Ishikawa (cell line): ENCODE measurements at regions not wholly inside any gene's neighbourhood (a gene's known extent, or its start where the extent isn't known, plus 50 kb on each side); places are given as distances from the start of the nearest gene placed in this dataset.

Experiments
- CEBPB ChIP-seq: IDR thresholded peaks from 2 replicates; pipeline ENCODE4 v1.6.1; 2012
- CREB1 ChIP-seq: IDR thresholded peaks from 2 replicates; pipeline ENCODE4 v1.6.1; 2012; ENCODE audit warnings: low read depth
- EGR1 ChIP-seq: IDR thresholded peaks from 2 replicates; pipeline ENCODE4 v1.6.1; 2012
- EP300 ChIP-seq: IDR thresholded peaks from 2 replicates; pipeline ENCODE4 v1.6.1; 2012; ENCODE audit warnings: borderline replicate concordance
- FOXM1 ChIP-seq: IDR thresholded peaks from 2 replicates; pipeline ENCODE4 v1.6.1; 2012; ENCODE audit warnings: low read depth, borderline replicate concordance
- MAX ChIP-seq: IDR thresholded peaks from 2 replicates; pipeline ENCODE4 v1.6.1; 2012
- NFIC ChIP-seq: IDR thresholded peaks from 2 replicates; pipeline ENCODE4 v1.6.1; 2012
- RAD21 ChIP-seq: IDR thresholded peaks from 2 replicates; pipeline ENCODE4 v1.6.1; 2012; ENCODE audit warnings: low read depth
- REST ChIP-seq: IDR thresholded peaks from 2 replicates; pipeline ENCODE4 v1.6.1; 2012; ENCODE audit warnings: low read depth, mild to moderate bottlenecking
- TAF1 ChIP-seq: IDR thresholded peaks from 2 replicates; pipeline ENCODE4 v1.6.1; 2012; ENCODE audit warnings: low read depth, mild to moderate bottlenecking
- TCF12 ChIP-seq: IDR thresholded peaks from 2 replicates; pipeline ENCODE4 v1.6.1; 2012; ENCODE audit warnings: low read depth
- TEAD4 ChIP-seq: IDR thresholded peaks from 2 replicates; pipeline ENCODE4 v1.6.1; 2012
- YY1 ChIP-seq: IDR thresholded peaks from 2 replicates; pipeline ENCODE4 v1.6.1; 2012; ENCODE audit warnings: low read depth
- ZBTB7A ChIP-seq: IDR thresholded peaks from 2 replicates; pipeline ENCODE4 v1.6.1; 2012; ENCODE audit warnings: low read depth
- TF ChIP-seq, protein P1 (sequence below): IDR thresholded peaks from 2 replicates; pipeline ENCODE4 v1.6.1; 2012

- TF ChIP-seq TCF12 = no peak
- TF ChIP-seq EGR1 = no peak
- no peak for TF ChIP-seq ZBTB7A
These were observed 436.0 kb upstream of the INTU start for GRCh38 chr4:127196655-127197352.

GRCh38 chr4:127203562-127204200, 429.1 kb upstream of the INTU start:
- TF ChIP-seq, protein P1, sequence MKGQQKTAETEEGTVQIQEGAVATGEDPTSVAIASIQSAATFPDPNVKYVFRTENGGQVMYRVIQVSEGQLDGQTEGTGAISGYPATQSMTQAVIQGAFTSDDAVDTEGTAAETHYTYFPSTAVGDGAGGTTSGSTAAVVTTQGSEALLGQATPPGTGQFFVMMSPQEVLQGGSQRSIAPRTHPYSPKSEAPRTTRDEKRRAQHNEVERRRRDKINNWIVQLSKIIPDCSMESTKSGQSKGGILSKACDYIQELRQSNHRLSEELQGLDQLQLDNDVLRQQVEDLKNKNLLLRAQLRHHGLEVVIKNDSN = no peak
- TF ChIP-seq RAD21 (no peak), FOXM1 (no peak), MAX (no peak), REST (no peak), TCF12 (no peak), TAF1 (no peak), NFIC (no peak), ZBTB7A (no peak), CREB1 (no peak), YY1 (no peak), EGR1 (no peak), CEBPB (no peak), TEAD4 (no peak)

- no peak for TF ChIP-seq TCF12
- no peak for TF ChIP-seq CEBPB
- TF ChIP-seq MAX = no peak
- TF ChIP-seq, protein P1 = no peak
- TF ChIP-seq ZBTB7A = no peak
- TF ChIP-seq FOXM1 = no peak
- no peak for TF ChIP-seq REST
- TF ChIP-seq TAF1 = no peak
- no peak for TF ChIP-seq TEAD4
- TF ChIP-seq EGR1 = no peak
- no peak for TF ChIP-seq NFIC
- TF ChIP-seq EP300 = no peak
- no peak for TF ChIP-seq CREB1
These were observed 428.4 kb upstream of the INTU start for GRCh38 chr4:127204322-127204721.

- TF ChIP-seq, protein P1 = no peak
- no peak for TF ChIP-seq REST
- no peak for TF ChIP-seq YY1
- no peak for TF ChIP-seq CEBPB
These were observed 423.1 kb upstream of the INTU start for GRCh38 chr4:127209580-127210095.
